Upper lobe of right lung (tissue), 1 donor: ENCODE measurements at regions not wholly inside any gene's neighbourhood (a gene's known extent, or its start where the extent isn't known, plus 50 kb on each side); places are given as distances from the start of the nearest gene placed in this dataset.

Source experiments
- ATAC-seq: fragments of 200-7000 bp; cut with Tn5 transposase; one replicate; pipeline ENCODE4 v1.9.1; 2020; ENCODE audit warnings: mild to moderate bottlenecking, moderate library complexity
- DNase-seq: peaks from one replicate; pipeline ENCODE4 v3.0.0-alpha.2; 2020
- H3K27ac ChIP-seq: fragments of 200-600 bp; one replicate; pipeline ENCODE4 v1.8.0; 2022
- H3K27me3 ChIP-seq: fragments of 200-600 bp; one replicate; pipeline ENCODE4 v1.8.0; 2022; ENCODE audit warnings: mild to moderate bottlenecking
- H3K36me3 ChIP-seq: fragments of 200-600 bp; one replicate; pipeline ENCODE4 v1.8.0; 2022
- H3K4me1 ChIP-seq: fragments of 200-600 bp; one replicate; pipeline ENCODE4 v1.8.0; 2022
- H3K4me3 ChIP-seq: fragments of 200-600 bp; one replicate; pipeline ENCODE4 v1.8.0; 2022; ENCODE audit warnings: mild to moderate bottlenecking
- H3K9me3 ChIP-seq: fragments of 200-600 bp; one replicate; pipeline ENCODE4 v1.8.0; 2022
- CTCF ChIP-seq: fragments of 200-600 bp; IDR thresholded peaks from one replicate; pipeline ENCODE4 v1.8.0; 2022; ENCODE audit warnings: antibody characterized with exemption
- intact Hi-C: fragments of 100-400 bp; cut with DNase I; formaldehyde crosslinking; loops from one replicate; pipeline ENCODE4 v1.11.0; 2022
- donor health status: DM: no; HTN: yes; CAD: no; lungs with severe emphysema.

- Histone ChIP-seq H3K27ac (no peak overlapping the region), H3K27me3 (no peaks in the 10 kb centered on the region), H3K36me3 (no peaks in the 10 kb centered on the region), H3K4me3 (no peak overlapping the region), H3K4me1 (no peaks in the 10 kb centered on the region), H3K9me3 (no peaks in the 10 kb centered on the region)
- ATAC-seq (no peak), DNase-seq (no peak)
- no peak for TF ChIP-seq CTCF
- intact Hi-C loops = no loop called here
Observed at GRCh38 chrX:11952176-11952720, 186.0 kb upstream of the FRMPD4 start.

GRCh38 chrX:11953615-11954014 is 184.7 kb upstream of the FRMPD4 start:
- TF ChIP-seq CTCF = no peak
- Histone ChIP-seq H3K27me3 (no peaks in the 10 kb centered on the region), H3K4me3 (no peak overlapping the region), H3K4me1 (no peaks in the 10 kb centered on the region), H3K27ac (no peak overlapping the region), H3K36me3 (no peaks in the 10 kb centered on the region), H3K9me3 (no peaks in the 10 kb centered on the region)
- ATAC-seq (no peak), DNase-seq (no peak)
- intact Hi-C loops = no loop called here

GRCh38 chrX:11954176-11954575 is 184.1 kb upstream of the FRMPD4 start:
- Histone ChIP-seq H3K4me3 (no peak overlapping the region), H3K9me3 (no peaks in the 10 kb centered on the region), H3K36me3 (no peaks in the 10 kb centered on the region), H3K27me3 (no peaks in the 10 kb centered on the region), H3K4me1 (no peaks in the 10 kb centered on the region), H3K27ac (no peak overlapping the region)
- TF ChIP-seq CTCF = no peak
- ATAC-seq = no peak
- DNase-seq = no peak
- intact Hi-C loops = no loop called here

- Histone ChIP-seq H3K27me3 (no peaks in the 10 kb centered on the region), H3K27ac (no peak overlapping the region), H3K4me1 (no peaks in the 10 kb centered on the region), H3K9me3 (no peaks in the 10 kb centered on the region), H3K4me3 (no peak overlapping the region), H3K36me3 (no peaks in the 10 kb centered on the region)
- TF ChIP-seq CTCF = no peak
- ATAC-seq (no peak), DNase-seq (no peak)
- intact Hi-C loops = no loop called here
Observed at GRCh38 chrX:11960031-11960430, 178.2 kb upstream of the FRMPD4 start.

GRCh38 chrX:11965436-11965835 is 172.8 kb upstream of the FRMPD4 start:
- DNase-seq = no peak
- Histone ChIP-seq H3K36me3 (no peaks in the 10 kb centered on the region), H3K9me3 (no peaks in the 10 kb centered on the region), H3K4me3 (no peak overlapping the region), H3K27me3 (no peaks in the 10 kb centered on the region), H3K27ac (no peak overlapping the region), H3K4me1 (no peaks in the 10 kb centered on the region)
- TF ChIP-seq CTCF = no peak
- ATAC-seq = no peak
- intact Hi-C loops = no loop called here
